ENCODE measurements at regions not wholly inside any gene's neighbourhood (a gene's known extent, or its start where the extent isn't known, plus 50 kb on each side); places are given as distances from the start of the nearest gene placed in this dataset.
A peak's percentile ranks its signal among the peaks of the same experiment; 100 is the strongest.

DNA sequence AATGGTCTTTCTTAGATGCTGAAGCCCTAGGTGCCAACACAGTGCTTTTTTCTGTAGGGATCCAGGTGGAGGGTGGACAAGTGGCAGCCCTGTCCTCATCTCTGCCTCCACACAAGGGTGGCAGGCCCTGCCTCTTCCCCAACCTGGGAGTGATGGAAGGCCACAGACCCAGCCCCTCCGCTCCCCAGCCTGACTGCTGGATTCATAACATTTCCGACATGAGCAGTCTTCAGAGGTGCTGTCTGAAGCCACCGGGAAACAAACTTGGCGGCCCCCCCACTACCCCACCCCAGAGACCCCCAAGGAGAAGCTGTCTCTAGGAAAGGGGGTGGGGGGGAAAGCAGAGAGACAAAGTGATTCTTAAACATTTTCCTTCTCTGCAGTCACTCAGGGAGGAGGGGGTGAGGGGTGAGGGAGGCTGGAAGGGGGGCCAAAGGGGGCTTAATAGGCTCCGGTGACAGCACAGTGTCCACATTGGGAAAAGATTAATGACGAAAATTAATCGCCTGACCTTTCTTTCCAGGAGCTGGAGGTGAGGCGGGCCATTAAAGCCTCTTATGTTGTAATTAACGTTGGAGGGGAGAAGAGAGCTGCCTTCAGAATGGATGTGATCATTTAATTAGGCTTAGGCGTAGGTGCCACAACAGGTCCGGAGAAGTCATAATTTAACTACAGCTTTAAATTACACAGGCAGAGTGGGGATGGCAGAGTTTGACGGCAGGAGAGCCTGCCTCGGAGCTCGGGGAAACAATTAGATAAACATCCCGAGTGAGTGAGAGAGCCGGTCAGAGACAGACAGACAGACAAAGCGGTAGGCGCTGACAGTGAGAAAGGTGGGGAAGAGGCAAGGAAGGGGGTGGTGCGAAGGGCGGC, 76.8 kb upstream of the FOXP4 start:
- no peaks in the 10 kb centered on the region for H3K9me3 ChIP-seq (ENCODE audit: control insufficient read depth, low read length)
- no peaks in the 10 kb centered on the region for H3K79me2 ChIP-seq
- no peaks in the 10 kb centered on the region for H3K27me3 ChIP-seq (ENCODE audit: control insufficient read depth, insufficient read depth, low read length)
- no peak overlapping the region for H3K9ac ChIP-seq
- H2AFZ ChIP-seq, result peak overlapping the region; percentile 38
- H3K4me2 ChIP-seq (ENCODE audit: low read length), result no peak overlapping the region
- no peaks in the 10 kb centered on the region for H3K4me1 ChIP-seq
- H3K4me3 ChIP-seq (ENCODE audit: low read depth, low read length), result no peak overlapping the region
- TF ChIP-seq CTCF (IDR thresholded peaks at IDR 0.05), result no peak
- no peaks in the 10 kb centered on the region for H3K36me3 ChIP-seq (ENCODE audit: control insufficient read depth, insufficient read depth, low read length)
- H3K27ac ChIP-seq, result no peak overlapping the region

DNA sequence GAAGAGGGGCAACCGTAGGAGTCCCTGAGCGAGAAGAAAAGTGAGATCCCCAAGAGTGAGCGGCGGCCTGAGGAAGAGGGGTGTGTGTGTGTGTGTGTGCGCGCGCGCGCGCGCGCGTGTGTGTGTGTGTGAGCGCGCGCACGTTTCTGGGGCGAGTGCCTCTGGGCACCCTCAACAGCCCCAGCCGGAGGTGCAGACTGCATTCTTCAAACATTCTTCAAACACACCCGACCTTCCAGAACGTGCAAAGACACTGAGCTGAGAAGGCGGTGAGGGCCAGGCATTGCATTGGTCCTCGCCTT, 76.2 kb upstream of the FOXP4 start:
- Histone ChIP-seq H3K9ac (no peak overlapping the region), H3K4me1 (no peaks in the 10 kb centered on the region), H3K36me3 (ENCODE audit: control insufficient read depth, insufficient read depth, low read length) (no peaks in the 10 kb centered on the region), H3K79me2 (no peaks in the 10 kb centered on the region), H3K9me3 (ENCODE audit: control insufficient read depth, low read length) (no peaks in the 10 kb centered on the region), H3K4me2 (ENCODE audit: low read length) (no peak overlapping the region), H3K27me3 (ENCODE audit: control insufficient read depth, insufficient read depth, low read length) (no peaks in the 10 kb centered on the region), H3K27ac (no peak overlapping the region), H2AFZ (peak overlapping the region; percentile 25), H3K4me3 (ENCODE audit: low read depth, low read length) (no peak overlapping the region)
- TF ChIP-seq CTCF (IDR thresholded peaks at IDR 0.05), result no peak

DNA sequence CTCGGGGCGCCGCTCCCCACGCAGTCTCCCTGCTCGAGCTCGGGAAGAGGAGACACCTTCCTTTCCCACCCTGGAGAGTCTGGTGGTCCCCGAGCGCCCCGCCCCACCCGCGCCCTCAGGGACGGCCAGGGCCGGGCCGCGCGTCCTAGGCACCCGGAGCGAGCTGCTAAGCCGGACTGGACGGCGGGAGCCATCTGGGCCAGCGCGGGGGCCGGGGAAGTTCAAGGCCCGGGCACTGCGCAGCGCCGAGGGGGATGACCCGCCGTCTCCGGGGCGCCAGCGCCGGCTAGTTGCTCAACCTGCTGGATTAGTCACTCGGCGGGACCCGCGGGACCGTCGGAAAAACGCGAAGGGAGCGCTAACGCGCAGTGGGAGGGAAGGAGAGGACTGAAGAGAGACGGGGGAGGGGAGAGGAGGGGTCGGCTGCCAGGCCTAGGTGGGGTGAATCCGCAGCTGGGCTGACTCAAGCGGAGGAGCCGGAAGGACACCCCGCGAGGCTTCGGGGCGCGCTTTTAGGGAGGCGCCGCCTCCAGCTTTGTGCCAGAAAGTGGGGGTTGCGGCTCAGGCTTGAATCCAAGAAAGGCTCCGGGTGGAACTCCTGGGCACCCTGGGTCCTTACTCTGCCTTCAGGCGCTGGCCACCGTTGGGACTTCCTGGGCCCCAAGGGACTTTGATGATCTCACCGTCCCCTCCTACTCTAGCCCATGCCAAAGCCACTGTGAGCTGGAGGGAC, 75.7 kb upstream of the FOXP4 start:
- Histone ChIP-seq H3K9ac (no peak overlapping the region), H3K4me2 (ENCODE audit: low read length) (no peak overlapping the region), H3K27ac (no peak overlapping the region), H3K9me3 (ENCODE audit: control insufficient read depth, low read length) (no peaks in the 10 kb centered on the region), H3K4me3 (ENCODE audit: low read depth, low read length) (no peak overlapping the region), H3K27me3 (ENCODE audit: control insufficient read depth, insufficient read depth, low read length) (no peaks in the 10 kb centered on the region), H2AFZ (peak overlapping the region; percentile 25), H3K4me1 (no peaks in the 10 kb centered on the region), H3K36me3 (ENCODE audit: control insufficient read depth, insufficient read depth, low read length) (no peaks in the 10 kb centered on the region), H3K79me2 (no peaks in the 10 kb centered on the region)
- no peak for TF ChIP-seq CTCF (IDR thresholded peaks at IDR 0.05)

- TF ChIP-seq CTCF (IDR thresholded peaks at IDR 0.05), result no peak
- Histone ChIP-seq H3K79me2 (no peaks in the 10 kb centered on the region), H3K27me3 (ENCODE audit: control insufficient read depth, insufficient read depth, low read length) (no peaks in the 10 kb centered on the region), H3K9ac (no peak overlapping the region), H3K27ac (no peak overlapping the region), H3K9me3 (ENCODE audit: control insufficient read depth, low read length) (no peaks in the 10 kb centered on the region), H2AFZ (no peak overlapping the region), H3K4me3 (ENCODE audit: low read depth, low read length) (no peak overlapping the region), H3K36me3 (ENCODE audit: control insufficient read depth, insufficient read depth, low read length) (no peaks in the 10 kb centered on the region), H3K4me2 (ENCODE audit: low read length) (no peak overlapping the region), H3K4me1 (no peaks in the 10 kb centered on the region)
Observed at GRCh38 chr6:41471064-41471895, 74.9 kb upstream of the FOXP4 start.
